Peyer's patch (tissue), 4 donors: ENCODE measurements at regions not wholly inside any gene's neighbourhood (a gene's known extent, or its start where the extent isn't known, plus 50 kb on each side); places are given as distances from the start of the nearest gene placed in this dataset.

Experiments used
- CTCF ChIP-seq, 6 experiments: fragments of 450-650 bp in 4 of 6; fragments of 200-600 bp in 2 of 6; sonication (generic) in 1 of 6; IDR thresholded peaks; one replicate each; pipeline ENCODE4 v1.5.1; 2017 to 2019; ENCODE audit warnings: antibody characterized with exemption in 6 of 6, mild to moderate bottlenecking in 3 of 6, moderate library complexity in 1 of 6
- POLR2A ChIP-seq, 2 donors: fragments of 450-650 bp; IDR thresholded peaks; one replicate each; pipeline ENCODE4 v1.5.1; 2017; ENCODE audit warnings: antibody characterized with exemption in 2 of 2, mild to moderate bottlenecking in 2 of 2, moderate library complexity in 2 of 2

- no peak for TF ChIP-seq CTCF (IDR thresholded peaks at IDR 0.05)
- TF ChIP-seq POLR2A (IDR thresholded peaks at IDR 0.05) = no peak
Measured at GRCh38 chrX:3191796-3192195, 150.5 kb downstream of the ARSF start.
